SK-N-SH (cell line): ENCODE measurements at regions not wholly inside any gene's neighbourhood (a gene's known extent, or its start where the extent isn't known, plus 50 kb on each side); places are given as distances from the start of the nearest gene placed in this dataset.

Experiments used
- CTCF ChIA-PET: fragments of 300-600, 350-600 bp; formaldehyde crosslinking; extraction: SDS; loops from one replicate; lab custom pipeline; 2021; lab: Yijun Ruan, JAX
- POLR2A ChIA-PET: fragments of 350-600 bp; sonication (Branson Sonifier 250); formaldehyde crosslinking; extraction: SDS; loops from one replicate; lab custom pipeline; 2020; ENCODE audit warnings: antibody characterized with exemption, inconsistent platforms; lab: Yijun Ruan, JAX
- DNase-seq: peaks from one replicate; pipeline ENCODE4 v3.0.0; 2012
- H2AFZ ChIP-seq: fragments of 200-600 bp; sonication (generic); 2 replicates; pipeline ENCODE4 v1.8.1; 2016; ENCODE audit warnings: antibody characterized with exemption, mild to moderate bottlenecking, low read depth
- H3F3A ChIP-seq: fragments of 200-600 bp; sonication (generic); replicated peaks from 2 replicates; pipeline ENCODE3; 2016; ENCODE audit warnings: antibody characterized with exemption, mild to moderate bottlenecking; ENCODE audit not compliant: insufficient read depth
- H3K27ac ChIP-seq, 2 experiments: fragments of 200-500 bp in 1 of 2; fragments of 200-600 bp in 1 of 2; sonication (Bioruptor generic) in 1 of 2; sonication (generic), shearing (Covaris generic) in 1 of 2; 2 replicates each; pipeline versions ENCODE4 v1.5.1 to v1.6.1; 2014 to 2016; ENCODE audit warnings: low read depth in 2 of 2, inconsistent platforms in 1 of 2, low read length in 1 of 2, mild to moderate bottlenecking in 1 of 2, mixed read lengths in 1 of 2
- H3K27me3 ChIP-seq: fragments of 200-600 bp; sonication (generic), shearing (Covaris generic); 2 replicates; pipeline ENCODE4 v1.6.1; 2016; ENCODE audit warnings: mixed run types; ENCODE audit not compliant: insufficient read depth
- H3K36me3 ChIP-seq, 2 experiments: fragments of 200-500 bp in 1 of 2; fragments of 200-600 bp in 1 of 2; sonication (Bioruptor generic) in 1 of 2; sonication (generic) in 1 of 2; replicated peaks in 1 of 2; 2 replicates each; pipeline versions ENCODE3 to v1.5.1; 2014 to 2016; ENCODE audit warnings: low read length in 1 of 2, mild to moderate bottlenecking in 1 of 2; ENCODE audit not compliant: insufficient read depth in 2 of 2, control insufficient read depth in 1 of 2
- H3K4me1 ChIP-seq, 2 experiments: fragments of 200-500 bp in 1 of 2; fragments of 200-600 bp in 1 of 2; sonication (Bioruptor generic) in 1 of 2; sonication (generic), shearing (Covaris generic) in 1 of 2; 2 replicates each; pipeline versions ENCODE4 v1.5.1 to v1.6.1; 2014 to 2016; ENCODE audit warnings: low read depth in 1 of 2, low read length in 1 of 2, mixed run types in 1 of 2; ENCODE audit not compliant: insufficient read depth in 2 of 2, control insufficient read depth in 1 of 2
- H3K4me2 ChIP-seq: fragments of 200-600 bp; sonication (generic), shearing (Covaris generic); 2 replicates; pipeline ENCODE4 v1.6.1; 2017; ENCODE audit warnings: mixed run types
- H3K4me3 ChIP-seq, 2 experiments: fragments of 200-500 bp in 1 of 2; fragments of 200-600 bp in 1 of 2; sonication (Bioruptor generic) in 1 of 2; sonication (generic), shearing (Covaris generic) in 1 of 2; 2 replicates each; pipeline versions ENCODE4 v1.5.1 to v1.8.1; 2014 to 2016; ENCODE audit warnings: low read depth in 2 of 2, inconsistent platforms in 1 of 2, low read length in 1 of 2, mild to moderate bottlenecking in 1 of 2, mixed read lengths in 1 of 2, moderate library complexity in 1 of 2
- H3K79me2 ChIP-seq: fragments of 200-600 bp; sonication (generic); 2 replicates; pipeline ENCODE4 v1.8.1; 2017; ENCODE audit warnings: mild to moderate bottlenecking; ENCODE audit not compliant: insufficient read depth
- H3K9ac ChIP-seq: fragments of 200-600 bp; sonication (generic); 2 replicates; pipeline ENCODE4 v1.6.1; 2017; ENCODE audit warnings: mixed run types
- H3K9me2 ChIP-seq: fragments of 200-600 bp; sonication (generic); 2 replicates; pipeline ENCODE4 v1.6.1; 2017; ENCODE audit warnings: mixed run types
- H3K9me3 ChIP-seq: fragments of 200-600 bp; sonication (generic); 2 replicates; pipeline ENCODE4 v1.6.1; 2017; ENCODE audit warnings: mixed run types, mild to moderate bottlenecking, moderate library complexity
- H4K20me1 ChIP-seq: fragments of 200-600 bp; sonication (generic); 2 replicates; pipeline ENCODE4 v1.6.1; 2017; ENCODE audit warnings: mild to moderate bottlenecking, mixed run types; ENCODE audit not compliant: insufficient read depth
- CHD2 ChIP-seq: fragments of 150-350 bp; IDR thresholded peaks from 2 replicates; pipeline ENCODE4 v1.6.1; 2018; ENCODE audit warnings: low read length; ENCODE audit not compliant: partially characterized antibody
- EZH2phosphoT487 ChIP-seq: fragments of 200-600 bp; sonication (generic); IDR thresholded peaks from 2 replicates; pipeline ENCODE4 v1.6.1; 2017; ENCODE audit warnings: low read depth, mixed run types, mild to moderate bottlenecking, antibody characterized with exemption, moderate library complexity, borderline replicate concordance
- FOSL2 ChIP-seq: IDR thresholded peaks from 2 replicates; pipeline ENCODE4 v1.4.0; 2012; ENCODE audit warnings: low read depth, mild to moderate bottlenecking, moderate library complexity, borderline replicate concordance
- GABPA ChIP-seq: IDR thresholded peaks from 2 replicates; pipeline ENCODE4 v1.4.0; 2012; ENCODE audit warnings: low read depth, mild to moderate bottlenecking
- MXI1 ChIP-seq: IDR thresholded peaks from 2 replicates; pipeline ENCODE4 v1.6.1; 2012; ENCODE audit warnings: mild to moderate bottlenecking, low read depth, low read length, improper control_type of control experiment
- NFIC ChIP-seq: IDR thresholded peaks from 2 replicates; pipeline ENCODE4 v1.4.0; 2012; ENCODE audit warnings: borderline replicate concordance
- POLR2AphosphoS5 ChIP-seq: IDR thresholded peaks from 2 replicates; pipeline ENCODE4 v1.6.1; 2012; ENCODE audit warnings: low read depth, low read length
- RAD21 ChIP-seq: IDR thresholded peaks from 2 replicates; pipeline ENCODE4 v1.6.1; 2012; ENCODE audit warnings: mild to moderate bottlenecking, low read length
- RCOR1 ChIP-seq: fragments of 150-350 bp; IDR thresholded peaks from 2 replicates; pipeline ENCODE4 v1.6.1; 2017; ENCODE audit warnings: antibody characterized with exemption, low read length
- RFX5 ChIP-seq: IDR thresholded peaks from 2 replicates; pipeline ENCODE4 v1.6.1; 2012; ENCODE audit warnings: mild to moderate bottlenecking, improper control_type of control experiment, low read length
- RXRA ChIP-seq: IDR thresholded peaks from 2 replicates; pipeline ENCODE4 v1.4.0; 2012; ENCODE audit warnings: low read depth, mild to moderate bottlenecking, borderline replicate concordance
- SIN3A ChIP-seq: IDR thresholded peaks from 2 replicates; pipeline ENCODE4 v1.6.1; 2012; ENCODE audit warnings: low read depth, mild to moderate bottlenecking, low read length, moderate library complexity, borderline replicate concordance
- TEAD4 ChIP-seq: IDR thresholded peaks from 2 replicates; pipeline ENCODE4 v1.4.0; 2012; ENCODE audit warnings: mild to moderate bottlenecking, borderline replicate concordance; ENCODE audit not compliant: insufficient read depth
- YY1 ChIP-seq: IDR thresholded peaks from 2 replicates; pipeline ENCODE4 v1.4.0; 2012; ENCODE audit warnings: low read depth, mild to moderate bottlenecking
- TF ChIP-seq, protein P1 (sequence below): fragments of 150-350 bp; IDR thresholded peaks from 2 replicates; pipeline ENCODE4 v1.6.1; 2017; ENCODE audit warnings: antibody characterized with exemption, low read length, low read depth, borderline replicate concordance
- TF ChIP-seq, protein P2 (sequence below): IDR thresholded peaks from 2 replicates; pipeline ENCODE4 v1.4.0; 2012; ENCODE audit warnings: low read depth, borderline replicate concordance
- TF ChIP-seq, protein P3 (sequence below): IDR thresholded peaks from 2 replicates; pipeline ENCODE4; 2012
- TF ChIP-seq, protein P4 (sequence below): IDR thresholded peaks from 2 replicates; pipeline ENCODE4 v1.6.1; 2012; ENCODE audit warnings: mild to moderate bottlenecking, low read depth, low read length, moderate library complexity
- TF ChIP-seq, protein P5 (sequence below): IDR thresholded peaks from 2 replicates; pipeline ENCODE4 v1.4.0; 2012; ENCODE audit warnings: low read depth, borderline replicate concordance
- TF ChIP-seq, protein P6 (sequence below): fragments of 200-600 bp; sonication (generic); IDR thresholded peaks from 2 replicates; pipeline ENCODE4 v1.6.1; 2017; ENCODE audit warnings: antibody characterized with exemption, mild to moderate bottlenecking, moderate library complexity

DNA sequence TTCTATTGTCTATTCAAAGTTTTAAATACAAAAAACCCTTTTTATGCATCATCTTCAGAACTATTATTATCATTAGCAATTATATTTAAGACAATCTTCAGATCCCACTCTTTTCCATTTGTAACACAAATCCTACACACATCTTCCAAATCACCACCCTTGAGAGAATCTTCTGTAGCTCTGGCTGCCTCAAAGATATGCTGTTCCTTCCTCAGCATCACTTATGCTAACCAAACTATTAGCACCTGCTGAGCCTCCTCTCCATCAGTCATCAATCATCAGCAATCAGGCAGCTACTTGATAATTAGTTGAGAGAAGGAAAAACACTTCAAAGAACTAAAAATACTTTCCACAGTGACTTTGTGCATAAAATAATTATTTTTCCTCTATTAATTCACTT, 1082.2 kb downstream of the C4orf33 start:
- Histone ChIP-seq H3K4me2 (no peak overlapping the region), H3K9me3 (no peaks in the 10 kb centered on the region), H3K79me2 (no peaks in the 10 kb centered on the region), H3K4me3 (no peak overlapping the region), H3K36me3 (no peaks in the 10 kb centered on the region), H4K20me1 (no peaks in the 10 kb centered on the region), H2AFZ (no peak overlapping the region), H3K4me1 (no peaks in the 10 kb centered on the region), H3K27ac (no peak overlapping the region), H3K27me3 (0 out of 2 replicates have a peak, but pooled peaks cover 4% of the 10 kb centered on the region), H3F3A (no peaks in the 10 kb centered on the region), H3K9ac (no peak overlapping the region), H3K9me2 (no peaks in the 10 kb centered on the region)
- TF ChIP-seq, protein P1, sequence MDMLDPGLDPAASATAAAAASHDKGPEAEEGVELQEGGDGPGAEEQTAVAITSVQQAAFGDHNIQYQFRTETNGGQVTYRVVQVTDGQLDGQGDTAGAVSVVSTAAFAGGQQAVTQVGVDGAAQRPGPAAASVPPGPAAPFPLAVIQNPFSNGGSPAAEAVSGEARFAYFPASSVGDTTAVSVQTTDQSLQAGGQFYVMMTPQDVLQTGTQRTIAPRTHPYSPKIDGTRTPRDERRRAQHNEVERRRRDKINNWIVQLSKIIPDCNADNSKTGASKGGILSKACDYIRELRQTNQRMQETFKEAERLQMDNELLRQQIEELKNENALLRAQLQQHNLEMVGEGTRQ: no peak
- TF ChIP-seq TEAD4: no peak
- TF ChIP-seq, protein P2, sequence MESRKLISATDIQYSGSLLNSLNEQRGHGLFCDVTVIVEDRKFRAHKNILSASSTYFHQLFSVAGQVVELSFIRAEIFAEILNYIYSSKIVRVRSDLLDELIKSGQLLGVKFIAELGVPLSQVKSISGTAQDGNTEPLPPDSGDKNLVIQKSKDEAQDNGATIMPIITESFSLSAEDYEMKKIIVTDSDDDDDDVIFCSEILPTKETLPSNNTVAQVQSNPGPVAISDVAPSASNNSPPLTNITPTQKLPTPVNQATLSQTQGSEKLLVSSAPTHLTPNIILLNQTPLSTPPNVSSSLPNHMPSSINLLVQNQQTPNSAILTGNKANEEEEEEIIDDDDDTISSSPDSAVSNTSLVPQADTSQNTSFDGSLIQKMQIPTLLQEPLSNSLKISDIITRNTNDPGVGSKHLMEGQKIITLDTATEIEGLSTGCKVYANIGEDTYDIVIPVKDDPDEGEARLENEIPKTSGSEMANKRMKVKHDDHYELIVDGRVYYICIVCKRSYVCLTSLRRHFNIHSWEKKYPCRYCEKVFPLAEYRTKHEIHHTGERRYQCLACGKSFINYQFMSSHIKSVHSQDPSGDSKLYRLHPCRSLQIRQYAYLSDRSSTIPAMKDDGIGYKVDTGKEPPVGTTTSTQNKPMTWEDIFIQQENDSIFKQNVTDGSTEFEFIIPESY: no peak
- no peak for TF ChIP-seq YY1
- TF ChIP-seq NFIC: no peak
- no peak for TF ChIP-seq POLR2AphosphoS5
- TF ChIP-seq RCOR1: no peak
- no peak for TF ChIP-seq RFX5
- no peak for TF ChIP-seq EZH2phosphoT487
- TF ChIP-seq SIN3A: no peak
- no peak for TF ChIP-seq MXI1
- no peak for TF ChIP-seq GABPA
- TF ChIP-seq RAD21: no peak
- no peak for TF ChIP-seq FOSL2
- no peak for TF ChIP-seq CHD2
- TF ChIP-seq, protein P3, sequence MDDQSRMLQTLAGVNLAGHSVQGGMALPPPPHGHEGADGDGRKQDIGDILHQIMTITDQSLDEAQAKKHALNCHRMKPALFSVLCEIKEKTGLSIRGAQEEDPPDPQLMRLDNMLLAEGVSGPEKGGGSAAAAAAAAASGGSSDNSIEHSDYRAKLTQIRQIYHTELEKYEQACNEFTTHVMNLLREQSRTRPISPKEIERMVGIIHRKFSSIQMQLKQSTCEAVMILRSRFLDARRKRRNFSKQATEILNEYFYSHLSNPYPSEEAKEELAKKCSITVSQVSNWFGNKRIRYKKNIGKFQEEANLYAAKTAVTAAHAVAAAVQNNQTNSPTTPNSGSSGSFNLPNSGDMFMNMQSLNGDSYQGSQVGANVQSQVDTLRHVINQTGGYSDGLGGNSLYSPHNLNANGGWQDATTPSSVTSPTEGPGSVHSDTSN: no peak
- TF ChIP-seq, protein P4, sequence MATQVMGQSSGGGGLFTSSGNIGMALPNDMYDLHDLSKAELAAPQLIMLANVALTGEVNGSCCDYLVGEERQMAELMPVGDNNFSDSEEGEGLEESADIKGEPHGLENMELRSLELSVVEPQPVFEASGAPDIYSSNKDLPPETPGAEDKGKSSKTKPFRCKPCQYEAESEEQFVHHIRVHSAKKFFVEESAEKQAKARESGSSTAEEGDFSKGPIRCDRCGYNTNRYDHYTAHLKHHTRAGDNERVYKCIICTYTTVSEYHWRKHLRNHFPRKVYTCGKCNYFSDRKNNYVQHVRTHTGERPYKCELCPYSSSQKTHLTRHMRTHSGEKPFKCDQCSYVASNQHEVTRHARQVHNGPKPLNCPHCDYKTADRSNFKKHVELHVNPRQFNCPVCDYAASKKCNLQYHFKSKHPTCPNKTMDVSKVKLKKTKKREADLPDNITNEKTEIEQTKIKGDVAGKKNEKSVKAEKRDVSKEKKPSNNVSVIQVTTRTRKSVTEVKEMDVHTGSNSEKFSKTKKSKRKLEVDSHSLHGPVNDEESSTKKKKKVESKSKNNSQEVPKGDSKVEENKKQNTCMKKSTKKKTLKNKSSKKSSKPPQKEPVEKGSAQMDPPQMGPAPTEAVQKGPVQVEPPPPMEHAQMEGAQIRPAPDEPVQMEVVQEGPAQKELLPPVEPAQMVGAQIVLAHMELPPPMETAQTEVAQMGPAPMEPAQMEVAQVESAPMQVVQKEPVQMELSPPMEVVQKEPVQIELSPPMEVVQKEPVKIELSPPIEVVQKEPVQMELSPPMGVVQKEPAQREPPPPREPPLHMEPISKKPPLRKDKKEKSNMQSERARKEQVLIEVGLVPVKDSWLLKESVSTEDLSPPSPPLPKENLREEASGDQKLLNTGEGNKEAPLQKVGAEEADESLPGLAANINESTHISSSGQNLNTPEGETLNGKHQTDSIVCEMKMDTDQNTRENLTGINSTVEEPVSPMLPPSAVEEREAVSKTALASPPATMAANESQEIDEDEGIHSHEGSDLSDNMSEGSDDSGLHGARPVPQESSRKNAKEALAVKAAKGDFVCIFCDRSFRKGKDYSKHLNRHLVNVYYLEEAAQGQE: no peak
- no peak for TF ChIP-seq RXRA
- TF ChIP-seq, protein P5, sequence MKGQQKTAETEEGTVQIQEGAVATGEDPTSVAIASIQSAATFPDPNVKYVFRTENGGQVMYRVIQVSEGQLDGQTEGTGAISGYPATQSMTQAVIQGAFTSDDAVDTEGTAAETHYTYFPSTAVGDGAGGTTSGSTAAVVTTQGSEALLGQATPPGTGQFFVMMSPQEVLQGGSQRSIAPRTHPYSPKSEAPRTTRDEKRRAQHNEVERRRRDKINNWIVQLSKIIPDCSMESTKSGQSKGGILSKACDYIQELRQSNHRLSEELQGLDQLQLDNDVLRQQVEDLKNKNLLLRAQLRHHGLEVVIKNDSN: no peak
- TF ChIP-seq, protein P6, sequence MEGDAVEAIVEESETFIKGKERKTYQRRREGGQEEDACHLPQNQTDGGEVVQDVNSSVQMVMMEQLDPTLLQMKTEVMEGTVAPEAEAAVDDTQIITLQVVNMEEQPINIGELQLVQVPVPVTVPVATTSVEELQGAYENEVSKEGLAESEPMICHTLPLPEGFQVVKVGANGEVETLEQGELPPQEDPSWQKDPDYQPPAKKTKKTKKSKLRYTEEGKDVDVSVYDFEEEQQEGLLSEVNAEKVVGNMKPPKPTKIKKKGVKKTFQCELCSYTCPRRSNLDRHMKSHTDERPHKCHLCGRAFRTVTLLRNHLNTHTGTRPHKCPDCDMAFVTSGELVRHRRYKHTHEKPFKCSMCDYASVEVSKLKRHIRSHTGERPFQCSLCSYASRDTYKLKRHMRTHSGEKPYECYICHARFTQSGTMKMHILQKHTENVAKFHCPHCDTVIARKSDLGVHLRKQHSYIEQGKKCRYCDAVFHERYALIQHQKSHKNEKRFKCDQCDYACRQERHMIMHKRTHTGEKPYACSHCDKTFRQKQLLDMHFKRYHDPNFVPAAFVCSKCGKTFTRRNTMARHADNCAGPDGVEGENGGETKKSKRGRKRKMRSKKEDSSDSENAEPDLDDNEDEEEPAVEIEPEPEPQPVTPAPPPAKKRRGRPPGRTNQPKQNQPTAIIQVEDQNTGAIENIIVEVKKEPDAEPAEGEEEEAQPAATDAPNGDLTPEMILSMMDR: no peak
- DNase-seq: no peak
- POLR2A ChIA-PET: no interaction called here
- CTCF ChIA-PET: no interaction called here
